K562 (cell line): ENCODE measurements at regions not wholly inside any gene's neighbourhood (a gene's known extent, or its start where the extent isn't known, plus 50 kb on each side); places are given as distances from the start of the nearest gene placed in this dataset.

Experiments
- ATAC-seq: fragments of 200-7000 bp; cut with Tn5 transposase; 3 replicates; pipeline ENCODE4 v1.9.1; 2020; ENCODE audit warnings: moderate library complexity
- BruUV-seq: library from RNA; stranded (reverse); fragments of 400-500 nt; replicated peaks from 2 replicates; lab custom pipeline; 2021; lab: Mats Ljungman, UMichigan
- CTCF ChIA-PET: fragments of 300-600 bp; formaldehyde crosslinking; extraction: SDS; loops from one replicate; lab custom pipeline; 2021; ENCODE audit warnings: low intra/inter-chr PET ratio; lab: Yijun Ruan, JAX
- POLR2A ChIA-PET: fragments of 300-600, 350-650 bp; sonication (Branson Sonifier 250); formaldehyde crosslinking; extraction: SDS; loops from one replicate; lab custom pipeline; 2021; ENCODE audit warnings: antibody characterized with exemption, inconsistent platforms; lab: Yijun Ruan, JAX
- DNase-seq, 4 experiments: peaks; one replicate each; pipeline versions ENCODE4 v3.0.0 to v3.0.0-alpha.2; 2011 to 2018; ENCODE audit warnings: low spot score in 3 of 4, mixed read lengths in 3 of 4; ENCODE audit errors: extremely low read depth in 1 of 4
- FAIRE-seq: peaks from 2 replicates; lab custom pipeline; 2011; peaks lifted over from hg19 to GRCh38; lab: Jason Lieb, UNC
- H2AFZ ChIP-seq: 2 replicates; pipeline ENCODE4 v1.6.0; 2011; ENCODE audit warnings: low read depth, low read length, control low read depth, inconsistent platforms
- H3K27ac ChIP-seq: fragments of 200-600 bp; 3 replicates; pipeline ENCODE4 v1.8.0; 2011; ENCODE audit warnings: low read depth, mild to moderate bottlenecking, control low read depth, inconsistent platforms, low read length, moderate library complexity, mixed read lengths; ENCODE audit errors: extremely low read depth
- H3K27me3 ChIP-seq, 2 experiments: fragments of 300-600 bp in 1 of 2; 2 replicates in 1 of 2; 3 replicates in 1 of 2; pipeline versions ENCODE4 v1.6.0 to v1.8.0; 2011; ENCODE audit warnings: inconsistent platforms in 2 of 2, low read length in 2 of 2, mild to moderate bottlenecking in 1 of 2, mixed read lengths in 1 of 2, moderate library complexity in 1 of 2; ENCODE audit not compliant: control insufficient read depth in 2 of 2, insufficient read depth in 2 of 2
- H3K36me3 ChIP-seq: fragments of 300-600 bp; 3 replicates; pipeline ENCODE4 v1.8.0; 2011; ENCODE audit warnings: mild to moderate bottlenecking, low read length, inconsistent platforms; ENCODE audit not compliant: control insufficient read depth, insufficient read depth
- H3K4me1 ChIP-seq, 2 experiments: fragments of 200-600 bp in 1 of 2; replicated peaks in 1 of 2; 2 replicates in 1 of 2; 3 replicates in 1 of 2; pipeline versions ENCODE4 v1.5.1 to v1.8.0; 2011; ENCODE audit warnings: inconsistent platforms in 2 of 2, low read length in 2 of 2, mild to moderate bottlenecking in 1 of 2, mixed read lengths in 1 of 2, moderate library complexity in 1 of 2; ENCODE audit not compliant: control insufficient read depth in 2 of 2, insufficient read depth in 2 of 2
- H3K4me2 ChIP-seq: 2 replicates; pipeline ENCODE4 v1.6.1; 2011; ENCODE audit warnings: low read length, control low read depth, inconsistent platforms, mixed read lengths; ENCODE audit not compliant: insufficient read depth
- H3K4me3 ChIP-seq: fragments of 200-600 bp; sonication (generic), shearing (Covaris generic); 2 replicates; pipeline ENCODE4 v1.5.1; 2016; ENCODE audit warnings: control low read depth, inconsistent platforms
- H3K79me2 ChIP-seq: fragments of 200-600 bp; 3 replicates; pipeline ENCODE4 v1.8.0; 2011; ENCODE audit warnings: low read length, inconsistent platforms; ENCODE audit not compliant: control insufficient read depth, insufficient read depth
- H3K9ac ChIP-seq, 2 experiments: 2 replicates each; pipeline versions ENCODE4 v1.6.0 to v1.6.1; 2011; ENCODE audit warnings: low read depth in 2 of 2, low read length in 2 of 2, control low read depth in 1 of 2, inconsistent platforms in 1 of 2, mild to moderate bottlenecking in 1 of 2, mixed read lengths in 1 of 2; ENCODE audit not compliant: insufficient read depth in 1 of 2
- H3K9me1 ChIP-seq: one replicate; pipeline ENCODE4 v1.6.0; 2011; ENCODE audit warnings: inconsistent platforms, mild to moderate bottlenecking, low read length, moderate library complexity; ENCODE audit not compliant: control insufficient read depth, insufficient read depth
- H3K9me3 ChIP-seq: replicated peaks from 2 replicates; pipeline ENCODE4 v1.5.1; 2011; ENCODE audit warnings: low read depth, low read length, inconsistent platforms; ENCODE audit not compliant: control insufficient read depth, insufficient read depth
- H4K20me1 ChIP-seq: replicated peaks from 2 replicates; pipeline ENCODE4 v1.6.1; 2011; ENCODE audit warnings: low read length, inconsistent platforms, mixed read lengths; ENCODE audit not compliant: control insufficient read depth, insufficient read depth
- LEF1 ChIP-seq: fragments of 450-650 bp; IDR thresholded peaks from 2 replicates; pipeline ENCODE4 v1.6.1; 2016; ENCODE audit warnings: mild to moderate bottlenecking
- PCBP1 ChIP-seq: fragments of 200-400 bp; formaldehyde crosslinking; IDR thresholded peaks from 2 replicates; pipeline ENCODE4 v1.6.1; 2018; ENCODE audit warnings: mild to moderate bottlenecking, low read depth, low read length; ENCODE audit not compliant: poor library complexity, severe bottlenecking
- SAP30 ChIP-seq: fragments of 200-600 bp; sonication (generic); IDR thresholded peaks from 2 replicates; pipeline ENCODE4 v1.6.1; 2012; ENCODE audit warnings: borderline replicate concordance, low read depth, mild to moderate bottlenecking, moderate library complexity, low read length, control low read depth, inconsistent platforms; ENCODE audit not compliant: insufficient read depth, poor library complexity, severe bottlenecking
- WGBS: fragments of 100-300 bp; shearing (Covaris generic); methylation state at CpG from one replicate; pipeline ENCODE4 v1.1.6; 2016; ENCODE audit warnings: low coverage, mixed read lengths; ENCODE audit not compliant: insufficient coverage; ENCODE audit errors: missing lambda C conversion rate; 5-methylcytosine and 5-hydroxymethylcytosine counted together
- in situ Hi-C: fragments of 300-500 bp; cut with MboI; formaldehyde crosslinking; loops from 4 replicates; pipeline ENCODE4 v1.15.0; 2018; ENCODE audit warnings: inconsistent platforms, mixed read lengths
- intact Hi-C: fragments of 100-400 bp; cut with micrococcal nuclease; formaldehyde crosslinking; loops from 2 replicates; pipeline ENCODE4 v1.14.2; 2022
- TF ChIP-seq, protein P1 (sequence below), 2 experiments: fragments of 450-650 bp; conservative IDR thresholded peaks; 2 replicates each; pipeline ENCODE4 v1.6.1; 2017; ENCODE audit warnings: mild to moderate bottlenecking in 2 of 2, moderate library complexity in 2 of 2

DNA sequence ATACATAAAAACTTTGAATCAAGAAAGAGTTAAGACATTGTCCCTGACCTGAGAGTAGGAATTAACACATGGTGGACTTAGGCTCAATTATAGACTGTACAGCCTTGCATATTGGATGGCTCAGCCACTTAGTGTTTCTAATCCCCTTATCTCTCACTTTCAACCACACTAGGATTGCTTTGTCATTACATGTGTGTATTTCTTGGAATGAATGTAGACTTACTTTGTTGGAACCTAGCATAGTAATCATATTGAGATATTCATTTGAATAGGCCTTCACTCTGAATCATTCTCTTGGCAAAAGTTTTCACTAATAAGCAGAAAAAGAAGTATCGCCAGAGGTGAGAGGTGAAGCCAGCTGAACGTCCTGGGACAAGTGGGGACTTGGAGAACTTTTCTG is 1973.9 kb upstream of the FLRT2 start (continued):
- TF ChIP-seq, protein P1, sequence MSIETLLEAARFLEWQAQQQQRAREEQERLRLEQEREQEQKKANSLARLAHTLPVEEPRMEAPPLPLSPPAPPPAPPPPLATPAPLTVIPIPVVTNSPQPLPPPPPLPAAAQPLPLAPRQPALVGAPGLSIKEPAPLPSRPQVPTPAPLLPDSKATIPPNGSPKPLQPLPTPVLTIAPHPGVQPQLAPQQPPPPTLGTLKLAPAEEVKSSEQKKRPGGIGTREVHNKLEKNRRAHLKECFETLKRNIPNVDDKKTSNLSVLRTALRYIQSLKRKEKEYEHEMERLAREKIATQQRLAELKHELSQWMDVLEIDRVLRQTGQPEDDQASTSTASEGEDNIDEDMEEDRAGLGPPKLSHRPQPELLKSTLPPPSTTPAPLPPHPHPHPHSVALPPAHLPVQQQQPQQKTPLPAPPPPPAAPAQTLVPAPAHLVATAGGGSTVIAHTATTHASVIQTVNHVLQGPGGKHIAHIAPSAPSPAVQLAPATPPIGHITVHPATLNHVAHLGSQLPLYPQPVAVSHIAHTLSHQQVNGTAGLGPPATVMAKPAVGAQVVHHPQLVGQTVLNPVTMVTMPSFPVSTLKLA (conservative IDR thresholded peaks at IDR 0.05) = no peak
- TF ChIP-seq SAP30 = no peak

DNA sequence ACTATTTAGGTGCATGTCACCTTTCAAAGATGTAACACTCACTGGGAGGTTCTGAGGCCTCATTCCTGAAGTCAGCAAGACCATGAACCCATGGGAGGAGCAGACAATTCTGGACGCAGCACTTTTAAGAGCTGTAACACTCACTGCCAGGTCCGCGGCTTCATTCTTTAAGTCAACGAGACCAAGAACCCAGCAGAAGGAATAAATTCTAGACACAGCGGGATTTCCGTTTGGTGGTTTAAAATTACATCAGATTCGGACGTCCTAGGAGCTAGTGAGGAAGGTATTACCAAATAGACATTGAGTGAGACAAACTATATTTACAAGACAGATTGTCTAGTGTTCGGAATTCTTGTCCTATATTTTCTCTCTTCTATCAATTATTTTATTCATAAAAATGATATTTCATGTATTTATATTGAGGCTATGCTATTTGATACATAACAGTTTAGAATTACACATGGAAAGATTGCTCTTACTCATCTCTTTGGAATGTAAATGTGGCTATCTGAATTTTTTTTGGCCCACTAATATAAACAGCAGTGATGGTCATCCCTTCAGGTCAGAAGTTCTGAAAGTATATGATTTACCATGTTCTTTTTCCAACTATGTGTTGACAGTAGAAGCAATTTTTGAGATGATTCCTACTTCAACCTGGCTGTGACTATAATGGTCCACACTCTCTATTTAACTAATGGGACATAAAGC is 1973.0 kb upstream of the FLRT2 start:
- no peak overlapping the region for H3K27ac ChIP-seq
- no peaks in the 10 kb centered on the region for H3K4me1 ChIP-seq
- no TSS peak for BruUV-seq
- H3K36me3 ChIP-seq = no peaks in the 10 kb centered on the region
- no peak overlapping the region for H3K4me2 ChIP-seq
- no peak for DNase-seq
- no peak overlapping the region for H2AFZ ChIP-seq
- no peak overlapping the region for H3K4me3 ChIP-seq
- H3K27me3 ChIP-seq = no peaks in the 10 kb centered on the region
- no peaks in the 10 kb centered on the region for H4K20me1 ChIP-seq
- H3K9me3 ChIP-seq = no peaks in the 10 kb centered on the region
- FAIRE-seq = no peak
- POLR2A ChIA-PET = no interaction called here
- in situ Hi-C loops = no loop called here
- 0% methylated on average over 9 of the region's 9 CpGs for WGBS
- TF ChIP-seq PCBP1 = no peak
- TF ChIP-seq LEF1 = no peak
- TF ChIP-seq, all 486 proteins: peak for 0
- intact Hi-C loops = no loop called here
- no peak for ATAC-seq
- Histone ChIP-seq H3K9me1 (no peaks in the 10 kb centered on the region), H3K79me2 (no peaks in the 10 kb centered on the region), H3K9ac (no peak overlapping the region)
- CTCF ChIA-PET = no interaction called here
